Gastrocnemius medialis (tissue), 4 donors: ENCODE measurements at regions not wholly inside any gene's neighbourhood (a gene's known extent, or its start where the extent isn't known, plus 50 kb on each side); places are given as distances from the start of the nearest gene placed in this dataset.
"Not testable (repeated sequence)": the region's sequence is repeated elsewhere in the genome, so short reads cannot be mapped to it uniquely, and the experiment has no call there.

Source experiments
- ATAC-seq, 2 donors: fragments of 150-250 bp; one replicate each; pipeline ENCODE4 v1.9.1; 2016
- DNase-seq, 2 donors: peaks; one replicate each; pipeline ENCODE4 v3.0.0-alpha.2; 2019
- H3K27ac ChIP-seq, 4 donors: fragments of 200-600 bp; sonication (generic); 1 replicate in 1 of 4; 2 replicates in 3 of 4; pipeline ENCODE4 v1.5.1; 2016 to 2018; ENCODE audit warnings: mild to moderate bottlenecking in 2 of 4, moderate library complexity in 1 of 4
- H3K27me3 ChIP-seq, 3 donors: fragments of 200-600 bp; sonication (generic) in 2 of 3; 1 replicate in 1 of 3; 2 replicates in 2 of 3; pipeline versions ENCODE4 v1.5.1 to v1.6.0; 2016 to 2019; ENCODE audit warnings: mild to moderate bottlenecking in 1 of 3, moderate library complexity in 1 of 3
- H3K36me3 ChIP-seq, 2 donors: fragments of 200-600 bp; sonication (generic) in 1 of 2; one replicate each; pipeline ENCODE4 v1.5.1; 2017 to 2018
- H3K4me1 ChIP-seq, 2 donors: fragments of 200-600 bp; sonication (generic) in 1 of 2; one replicate each; pipeline ENCODE4 v1.5.1; 2016 to 2017; ENCODE audit warnings: mild to moderate bottlenecking in 2 of 2
- H3K4me3 ChIP-seq, 4 donors: fragments of 200-600 bp; sonication (generic) in 3 of 4; 1 replicate in 1 of 4; 2 replicates in 3 of 4; pipeline ENCODE4 v1.5.1; 2016 to 2019; ENCODE audit warnings: mild to moderate bottlenecking in 2 of 4
- H3K9me3 ChIP-seq, 3 donors: fragments of 200-600 bp; sonication (generic) in 2 of 3; 1 replicate in 1 of 3; 2 replicates in 2 of 3; pipeline ENCODE4 v1.5.1; 2016 to 2019
- CTCF ChIP-seq, 5 experiments: fragments of 450-650 bp in 3 of 5; fragments of 200-600 bp in 2 of 5; sonication (generic) in 2 of 5; IDR thresholded peaks in 4 of 5; conservative IDR thresholded peaks in 1 of 5; 1 replicate in 4 of 5; 2 replicates in 1 of 5; pipeline ENCODE4 v1.5.1; 2016 to 2019; ENCODE audit warnings: antibody characterized with exemption in 5 of 5, mild to moderate bottlenecking in 3 of 5, moderate library complexity in 3 of 5
- POLR2A ChIP-seq, 2 donors: fragments of 450-650 bp; IDR thresholded peaks; one replicate each; pipeline ENCODE4 v1.6.1; 2017; ENCODE audit warnings: antibody characterized with exemption in 2 of 2, mild to moderate bottlenecking in 2 of 2, moderate library complexity in 2 of 2
- in situ Hi-C, 4 donors: fragments of 200-750 bp; cut with MboI; loops; one replicate each; pipeline versions ENCODE4 v1.15.0 to v1.8.0; 2017; ENCODE audit warnings: low sequenced_read_pairs in 4 of 4
- intact Hi-C: fragments of 100-400 bp; cut with DNase I; formaldehyde crosslinking; loops from one replicate; pipeline ENCODE4 v1.15.1; 2023; ENCODE audit warnings: low total_unique reads

- no peaks in the 10 kb centered on the region for H3K9me3 ChIP-seq
- TF ChIP-seq POLR2A (IDR thresholded peaks at IDR 0.05) (no peak), CTCF (IDR thresholded peaks at IDR 0.05 in 4 of 5, conservative IDR thresholded peaks at IDR 0.05 in 1 of 5) (no peak)
- no peaks in the 10 kb centered on the region for H3K4me1 ChIP-seq
- no peak overlapping the region for H3K27ac ChIP-seq
- H3K27me3 ChIP-seq, result no peaks in the 10 kb centered on the region
- no peak for ATAC-seq
- no peak overlapping the region for H3K4me3 ChIP-seq
- intact Hi-C loops (no loop called here), in situ Hi-C loops (no loop called here)
- H3K36me3 ChIP-seq, result no peaks in the 10 kb centered on the region
- no peak for DNase-seq
These were observed 162.5 kb upstream of the CNTNAP4 start for GRCh38 chr16:76114681-76115080.

DNA sequence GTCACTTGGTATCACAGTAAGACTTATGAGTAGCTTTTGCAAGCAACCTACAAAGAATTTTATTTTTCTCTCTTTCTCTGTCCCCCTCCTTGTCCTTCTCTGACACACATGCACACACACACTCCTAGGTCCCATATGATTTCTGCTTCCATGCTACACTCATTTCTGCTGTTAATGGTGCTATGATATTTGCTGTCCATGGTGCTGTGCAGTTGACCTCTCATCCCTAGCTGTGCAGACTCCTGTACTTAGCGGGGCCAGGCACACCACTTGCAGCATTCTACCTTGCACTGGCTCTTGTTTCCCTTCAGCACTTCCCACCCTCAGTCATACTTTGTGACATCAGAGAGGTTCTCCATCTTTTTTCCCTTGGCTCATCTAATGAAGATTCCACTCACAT, 158.9 kb upstream of the CNTNAP4 start:
- H3K27ac ChIP-seq, result no peak overlapping the region
- no peak overlapping the region for H3K4me3 ChIP-seq
- H3K36me3 ChIP-seq, result no peaks in the 10 kb centered on the region
- in situ Hi-C loops, result no loop called here
- no peaks in the 10 kb centered on the region for H3K27me3 ChIP-seq
- H3K9me3 ChIP-seq, result no peaks in the 10 kb centered on the region
- DNase-seq, result no peak
- intact Hi-C loops, result no loop called here
- no peaks in the 10 kb centered on the region for H3K4me1 ChIP-seq
- TF ChIP-seq POLR2A (IDR thresholded peaks at IDR 0.05), result no peak
- no peak for TF ChIP-seq CTCF (IDR thresholded peaks at IDR 0.05 in 4 of 5, conservative IDR thresholded peaks at IDR 0.05 in 1 of 5)
- ATAC-seq, result no peak

- no peak for DNase-seq
- Histone ChIP-seq H3K27ac (no peak overlapping the region), H3K36me3 (no peaks in the 10 kb centered on the region), H3K9me3 (no peaks in the 10 kb centered on the region), H3K4me1 (no peaks in the 10 kb centered on the region), H3K27me3 (no peaks in the 10 kb centered on the region), H3K4me3 (no peak overlapping the region)
- intact Hi-C loops (no loop called here), in situ Hi-C loops (no loop called here)
- no peak for TF ChIP-seq CTCF (IDR thresholded peaks at IDR 0.05 in 4 of 5, conservative IDR thresholded peaks at IDR 0.05 in 1 of 5)
- TF ChIP-seq POLR2A (IDR thresholded peaks at IDR 0.05), result no peak
- no peak for ATAC-seq
These were observed 155.6 kb upstream of the CNTNAP4 start for GRCh38 chr16:76121636-76122035.

DNA sequence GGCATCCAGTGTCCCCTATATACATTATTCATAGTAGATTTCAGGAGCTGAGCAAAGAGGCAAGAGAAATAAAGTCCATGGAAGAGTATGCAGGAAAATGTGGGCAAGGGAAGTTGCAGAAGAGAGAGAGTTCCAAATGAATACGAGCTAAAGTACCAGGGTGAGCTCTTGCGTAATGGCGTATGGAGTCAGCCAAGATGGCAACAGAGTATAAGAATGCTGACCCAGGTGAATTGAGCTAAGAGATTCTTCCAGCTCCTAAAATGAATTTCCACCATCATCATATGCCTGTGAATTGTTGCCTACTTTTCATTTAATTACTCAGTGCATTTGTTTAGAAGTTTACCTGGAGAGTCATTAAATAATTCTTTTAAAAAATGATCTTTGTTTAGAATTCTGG, 153.2 kb upstream of the CNTNAP4 start:
- no peak for TF ChIP-seq POLR2A (IDR thresholded peaks at IDR 0.05)
- TF ChIP-seq CTCF (IDR thresholded peaks at IDR 0.05 in 4 of 5, conservative IDR thresholded peaks at IDR 0.05 in 1 of 5), result no peak
- Histone ChIP-seq H3K27ac (no peak overlapping the region), H3K27me3 (no peaks in the 10 kb centered on the region), H3K4me3 (no peak overlapping the region), H3K9me3 (no peaks in the 10 kb centered on the region), H3K36me3 (no peaks in the 10 kb centered on the region), H3K4me1 (no peaks in the 10 kb centered on the region)
- in situ Hi-C loops, result no loop called here
- ATAC-seq, result no peak
- no peak for DNase-seq
- intact Hi-C loops, result no loop called here

DNA sequence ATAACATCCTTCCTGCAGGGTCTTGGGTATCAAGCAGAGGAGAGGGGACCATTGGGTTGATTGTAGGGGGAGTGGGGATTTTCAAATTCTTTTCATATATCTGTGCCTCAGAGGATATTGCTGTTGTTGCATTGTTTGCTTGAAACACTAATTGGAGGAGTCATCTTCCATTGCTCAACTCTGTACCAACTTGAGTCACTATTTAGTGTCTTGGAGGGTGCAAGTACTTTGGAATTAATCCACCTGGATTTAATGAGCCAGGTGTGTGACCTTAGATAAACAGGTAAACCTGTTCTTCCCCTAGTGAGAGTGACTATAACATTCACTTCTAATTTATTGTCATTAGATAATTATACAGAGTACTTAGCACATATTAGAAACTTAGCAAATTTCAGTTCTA, 151.3 kb upstream of the CNTNAP4 start:
- Histone ChIP-seq H3K9me3 (no peaks in the 10 kb centered on the region), H3K27ac (no peak overlapping the region), H3K4me3 (no peak overlapping the region), H3K36me3 (no peaks in the 10 kb centered on the region), H3K27me3 (no peaks in the 10 kb centered on the region), H3K4me1 (no peaks in the 10 kb centered on the region)
- in situ Hi-C loops, result no loop called here
- intact Hi-C loops, result no loop called here
- TF ChIP-seq CTCF (IDR thresholded peaks at IDR 0.05 in 4 of 5, conservative IDR thresholded peaks at IDR 0.05 in 1 of 5) (no peak), POLR2A (IDR thresholded peaks at IDR 0.05) (no peak)
- ATAC-seq (no peak), DNase-seq (no peak)

- H3K36me3 ChIP-seq, in situ Hi-C loops, DNase-seq, H3K4me1 ChIP-seq, intact Hi-C loops, H3K9me3 ChIP-seq, H3K27me3 ChIP-seq, ATAC-seq, H3K27ac ChIP-seq, H3K4me3 ChIP-seq: not testable (repeated sequence)
These were observed 139.1 kb upstream of the CNTNAP4 start for GRCh38 chr16:76138056-76138455.
